D721Med (cell line): ENCODE measurements at regions not wholly inside any gene's neighbourhood (a gene's known extent, or its start where the extent isn't known, plus 50 kb on each side); places are given as distances from the start of the nearest gene placed in this dataset.

ENCODE experiments used
- DNase-seq: peaks from one replicate; pipeline ENCODE4 v3.0.0; 2011; ENCODE audit warnings: low spot score; ENCODE audit not compliant: insufficient read length
- FAIRE-seq: peaks from 2 replicates; lab custom pipeline; 2011; peaks lifted over from hg19 to GRCh38; lab: Jason Lieb, UNC
- CTCF ChIP-seq: IDR thresholded peaks from 2 replicates; pipeline ENCODE4 v1.5.1; 2012; ENCODE audit warnings: mild to moderate bottlenecking, control low read depth; ENCODE audit not compliant: insufficient read depth; ENCODE audit errors: missing control alignments

- no peak for TF ChIP-seq CTCF
- DNase-seq, result no peak
- no peak for FAIRE-seq
Observed at GRCh38 chr5:52199833-52200232, 587.9 kb upstream of the ITGA1 start.

DNA sequence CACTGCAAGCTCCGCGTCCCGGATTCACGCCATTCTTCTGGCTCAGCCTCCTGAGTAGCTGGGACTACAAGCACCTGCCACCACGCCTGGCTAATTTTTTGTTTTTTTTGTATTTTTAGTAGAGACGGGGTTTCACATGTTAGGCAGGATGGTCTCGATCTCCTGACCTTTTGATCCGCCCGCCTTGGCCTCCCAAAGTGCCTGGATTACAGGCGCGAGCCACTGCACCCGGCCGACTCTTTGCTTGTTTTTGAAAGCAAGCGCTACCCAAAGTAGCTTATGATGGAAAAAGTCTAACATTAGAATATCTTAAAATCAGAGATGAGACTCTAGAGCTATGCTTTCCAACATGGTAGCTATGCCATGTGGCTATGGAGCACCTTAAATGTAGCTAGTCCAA is 585.5 kb upstream of the ITGA1 start:
- no peak for TF ChIP-seq CTCF
- no peak for FAIRE-seq
- DNase-seq, result no peak

DNA sequence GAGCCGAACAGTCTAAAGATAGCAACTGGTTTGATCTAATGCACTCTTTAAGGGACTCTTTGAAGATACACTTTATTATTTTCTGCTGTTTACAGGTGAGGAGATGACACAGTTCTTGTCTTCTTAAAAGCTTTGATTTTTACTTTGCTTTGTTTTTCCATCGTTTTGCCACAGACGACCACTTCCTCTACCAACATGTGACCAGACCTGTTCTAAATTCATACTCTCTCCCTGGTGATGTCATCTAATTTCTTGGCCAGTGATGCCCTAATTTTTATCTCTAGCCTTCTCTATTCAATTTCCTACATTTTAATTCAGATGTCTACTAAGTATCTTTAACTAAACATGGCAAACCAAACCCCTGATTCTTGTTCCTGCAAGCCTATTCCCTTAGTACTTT is 583.4 kb upstream of the ITGA1 start:
- FAIRE-seq, result no peak
- no peak for TF ChIP-seq CTCF
- no peak for DNase-seq
